Prostate gland (tissue), 2 donors: ENCODE measurements at regions not wholly inside any gene's neighbourhood (a gene's known extent, or its start where the extent isn't known, plus 50 kb on each side); places are given as distances from the start of the nearest gene placed in this dataset.

Experiments
- DNase-seq: peaks from one replicate; pipeline ENCODE4 v3.0.0-alpha.2; 2019; ENCODE audit warnings: low spot score
- H3K27ac ChIP-seq, 2 donors: fragments of 200-600 bp; sonication (generic); 2 replicates each; pipeline ENCODE4 v1.5.1; 2017 to 2019
- H3K27me3 ChIP-seq: fragments of 200-600 bp; sonication (generic); replicated peaks from 2 replicates; pipeline ENCODE4 v1.5.1; 2019; ENCODE audit not compliant: insufficient read depth
- H3K36me3 ChIP-seq, 2 donors: fragments of 200-600 bp; sonication (generic); 1 replicate in 1 of 2; 2 replicates in 1 of 2; pipeline versions ENCODE4 v1.5.1 to v1.8.1; 2017 to 2019
- H3K4me1 ChIP-seq: fragments of 200-600 bp; sonication (generic); replicated peaks from 2 replicates; pipeline ENCODE4 v1.5.1; 2019
- H3K4me3 ChIP-seq, 2 donors: fragments of 200-600 bp; sonication (generic); 2 replicates each; pipeline ENCODE4 v1.5.1; 2017 to 2019
- H3K9me3 ChIP-seq: fragments of 200-600 bp; sonication (generic); 2 replicates; pipeline ENCODE4 v1.5.1; 2017
- CTCF ChIP-seq, 4 experiments: fragments of 200-600 bp in 2 of 4; fragments of 450-650 bp in 2 of 4; sonication (generic) in 2 of 4; IDR thresholded peaks; 1 replicate in 3 of 4; 2 replicates in 1 of 4; pipeline ENCODE4 v1.5.1; 2016 to 2019; ENCODE audit warnings: antibody characterized with exemption in 4 of 4, mild to moderate bottlenecking in 2 of 4, moderate library complexity in 2 of 4
- POLR2A ChIP-seq: fragments of 450-650 bp; IDR thresholded peaks from one replicate; pipeline ENCODE4 v1.6.1; 2016; ENCODE audit warnings: antibody characterized with exemption, mild to moderate bottlenecking
- POLR2AphosphoS5 ChIP-seq: sonication (generic); formaldehyde crosslinking; IDR thresholded peaks from one replicate; pipeline ENCODE4 v1.6.1; 2017; ENCODE audit warnings: antibody characterized with exemption
- WGBS: methylation state at CpG from one replicate; pipeline ENCODE4 v1.1.5; 2018; 5-methylcytosine and 5-hydroxymethylcytosine counted together
- intact Hi-C: fragments of 100-400 bp; cut with DNase I; formaldehyde crosslinking; loops from one replicate; pipeline ENCODE4 v1.14.2; 2022

GRCh38 chr3:8080464-8080863 lies 421.2 kb upstream of the LMCD1 start:
- intact Hi-C loops: no loop called here
- no peak for DNase-seq
- no peaks in the 10 kb centered on the region for H3K36me3 ChIP-seq
- H3K27me3 ChIP-seq: no peaks in the 10 kb centered on the region
- TF ChIP-seq CTCF (IDR thresholded peaks at IDR 0.05) (no peak), POLR2AphosphoS5 (no peak), POLR2A (no peak)
- H3K9me3 ChIP-seq: no peaks in the 10 kb centered on the region
- no peak overlapping the region for H3K4me3 ChIP-seq
- no peaks in the 10 kb centered on the region for H3K4me1 ChIP-seq
- no peak overlapping the region for H3K27ac ChIP-seq

GRCh38 chr3:8085498-8085897 lies 416.1 kb upstream of the LMCD1 start:
- Histone ChIP-seq H3K27me3 (no peaks in the 10 kb centered on the region), H3K36me3 (no peaks in the 10 kb centered on the region), H3K9me3 (no peaks in the 10 kb centered on the region), H3K27ac (no peak overlapping the region), H3K4me1 (no peaks in the 10 kb centered on the region), H3K4me3 (no peak overlapping the region)
- no peak for DNase-seq
- intact Hi-C loops: no loop called here
- 86% methylated on average over 2 of the region's 2 CpGs for WGBS
- no peak for TF ChIP-seq POLR2AphosphoS5
- TF ChIP-seq POLR2A: no peak
- TF ChIP-seq CTCF (IDR thresholded peaks at IDR 0.05): no peak

DNA sequence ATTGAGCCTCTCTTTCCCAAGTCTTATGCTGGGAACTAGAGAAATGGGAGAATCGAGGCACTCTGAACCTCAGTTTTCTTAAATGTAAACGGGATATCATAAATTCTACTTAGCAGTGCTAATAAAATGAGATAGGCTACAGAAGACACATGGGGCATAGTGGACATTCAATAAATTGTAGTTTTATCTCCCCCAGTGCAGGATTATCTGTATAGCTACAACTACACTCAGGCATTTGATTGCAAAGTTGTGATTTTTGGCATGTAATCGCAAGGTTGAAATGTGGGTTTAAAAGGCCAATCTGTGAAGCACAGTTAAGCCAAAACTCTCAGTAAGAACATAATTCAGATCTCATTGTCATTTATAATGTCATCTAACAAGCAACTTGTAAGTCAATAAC lies 413.7 kb upstream of the LMCD1 start:
- no peaks in the 10 kb centered on the region for H3K36me3 ChIP-seq
- no peak for TF ChIP-seq POLR2A
- no peak for TF ChIP-seq POLR2AphosphoS5
- TF ChIP-seq CTCF (IDR thresholded peaks at IDR 0.05): no peak
- H3K27me3 ChIP-seq: no peaks in the 10 kb centered on the region
- no peak for DNase-seq
- no peak overlapping the region for H3K27ac ChIP-seq
- 95% methylated on average over 3 of the region's 3 CpGs for WGBS
- H3K9me3 ChIP-seq: no peaks in the 10 kb centered on the region
- intact Hi-C loops: no loop called here
- no peaks in the 10 kb centered on the region for H3K4me1 ChIP-seq
- H3K4me3 ChIP-seq: no peak overlapping the region

DNA sequence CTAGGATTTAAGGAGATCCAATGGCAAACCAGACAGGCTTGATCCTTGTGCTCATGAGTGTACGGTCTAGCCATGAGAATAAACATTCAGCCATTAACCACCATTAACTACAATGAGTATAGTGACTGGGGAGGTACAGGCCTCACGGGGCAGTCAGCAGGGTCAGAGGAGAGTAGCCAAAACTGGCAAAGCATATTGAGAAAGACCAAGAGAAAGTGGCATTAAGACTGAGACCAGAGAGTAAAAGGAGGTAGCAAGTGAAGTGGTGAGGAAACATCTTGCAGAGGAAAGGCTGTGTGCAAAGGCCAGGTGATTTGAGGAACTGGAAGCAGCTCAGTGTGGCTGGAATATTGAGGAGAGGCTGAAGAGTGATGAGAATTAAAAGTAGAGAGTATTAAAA lies 407.2 kb upstream of the LMCD1 start:
- TF ChIP-seq CTCF (IDR thresholded peaks at IDR 0.05) (no peak), POLR2AphosphoS5 (no peak), POLR2A (no peak)
- no peaks in the 10 kb centered on the region for H3K4me1 ChIP-seq
- intact Hi-C loops: no loop called here
- H3K4me3 ChIP-seq: no peak overlapping the region
- H3K36me3 ChIP-seq: no peaks in the 10 kb centered on the region
- H3K27me3 ChIP-seq: no peaks in the 10 kb centered on the region
- no peak overlapping the region for H3K27ac ChIP-seq
- no peak for DNase-seq
- no peaks in the 10 kb centered on the region for H3K9me3 ChIP-seq
- WGBS: 84% methylated on average over 2 of the region's 2 CpGs

DNA sequence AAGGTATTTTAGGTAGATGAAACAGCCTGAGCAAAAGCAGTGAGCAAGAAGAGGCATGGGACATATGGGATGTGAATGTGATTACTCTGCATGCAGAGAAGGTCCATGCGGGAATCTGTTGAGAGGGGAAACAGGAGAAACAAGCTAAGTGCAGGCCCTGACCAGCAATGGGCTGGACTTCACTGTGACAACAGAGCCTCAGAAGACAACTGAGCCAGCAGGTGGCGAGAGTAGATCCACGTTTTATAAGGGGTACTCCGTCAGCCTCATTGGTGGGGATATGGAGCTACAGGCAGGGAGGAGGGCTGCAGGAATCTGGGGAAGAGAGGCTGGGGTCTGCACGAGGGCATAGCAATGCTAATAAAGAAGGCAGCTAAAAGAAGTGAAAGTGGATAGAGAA lies 405.9 kb upstream of the LMCD1 start:
- Histone ChIP-seq H3K27ac (no peak overlapping the region), H3K4me1 (no peaks in the 10 kb centered on the region), H3K36me3 (no peaks in the 10 kb centered on the region), H3K27me3 (no peaks in the 10 kb centered on the region), H3K4me3 (no peak overlapping the region), H3K9me3 (no peaks in the 10 kb centered on the region)
- 36% methylated on average over 5 of the region's 5 CpGs for WGBS
- DNase-seq: no peak
- intact Hi-C loops: no loop called here
- TF ChIP-seq CTCF (IDR thresholded peaks at IDR 0.05) (no peak), POLR2A (no peak), POLR2AphosphoS5 (no peak)
